ENCODE measurements at regions not wholly inside any gene's neighbourhood (a gene's known extent, or its start where the extent isn't known, plus 50 kb on each side); places are given as distances from the start of the nearest gene placed in this dataset.
A peak's percentile ranks its signal among the peaks of the same experiment; 100 is the strongest.

DNA sequence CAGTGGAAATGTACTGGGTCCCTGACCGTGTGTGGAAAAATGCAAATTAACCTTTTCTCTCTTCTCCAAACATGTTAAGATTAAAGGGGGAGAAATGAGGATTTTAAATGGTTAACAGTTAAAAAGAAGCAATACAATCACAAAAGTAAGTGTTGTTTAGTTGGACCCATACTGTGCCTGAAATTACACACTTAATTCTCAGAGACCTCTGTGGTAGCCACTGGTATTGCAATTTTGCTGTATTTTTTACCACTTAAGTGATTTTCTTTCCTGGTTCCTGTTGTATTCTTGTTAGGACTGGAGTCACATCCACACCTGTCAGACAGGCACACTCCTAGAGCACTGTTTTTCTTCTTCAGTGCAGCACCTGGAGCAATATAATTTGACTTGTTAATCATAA, 179.6 kb upstream of the PDGFD start:
- DNase-seq, result peak; percentile 25
- in situ Hi-C loops (cut with HindIII; ENCODE audit: low pct_ligation_motif_present, low pct_unique_long_range_greater_than_20kb, low sequenced_read_pairs), result no loop called here

DNA sequence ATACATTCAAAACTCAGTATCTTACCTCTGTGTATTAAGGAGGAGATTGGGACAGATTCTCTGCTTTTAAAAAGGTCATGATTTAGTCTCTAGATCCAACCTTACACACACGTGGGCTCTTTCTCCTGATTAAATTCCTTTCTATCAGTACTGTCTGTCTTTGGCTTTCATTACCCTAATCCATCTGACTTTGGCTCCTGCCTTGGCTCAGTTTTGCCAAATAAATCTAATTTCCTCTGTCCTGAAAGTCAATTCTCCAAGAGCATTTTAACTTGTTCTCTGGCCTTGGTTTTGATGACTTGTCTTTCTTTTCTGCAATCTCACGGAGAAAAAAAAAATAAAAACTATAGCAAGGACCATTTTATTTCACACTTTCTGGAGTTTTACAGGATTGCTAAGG, 176.6 kb upstream of the PDGFD start:
- DNase-seq, result no peak
- in situ Hi-C loops (cut with HindIII; ENCODE audit: low pct_ligation_motif_present, low pct_unique_long_range_greater_than_20kb, low sequenced_read_pairs), result no loop called here

DNA sequence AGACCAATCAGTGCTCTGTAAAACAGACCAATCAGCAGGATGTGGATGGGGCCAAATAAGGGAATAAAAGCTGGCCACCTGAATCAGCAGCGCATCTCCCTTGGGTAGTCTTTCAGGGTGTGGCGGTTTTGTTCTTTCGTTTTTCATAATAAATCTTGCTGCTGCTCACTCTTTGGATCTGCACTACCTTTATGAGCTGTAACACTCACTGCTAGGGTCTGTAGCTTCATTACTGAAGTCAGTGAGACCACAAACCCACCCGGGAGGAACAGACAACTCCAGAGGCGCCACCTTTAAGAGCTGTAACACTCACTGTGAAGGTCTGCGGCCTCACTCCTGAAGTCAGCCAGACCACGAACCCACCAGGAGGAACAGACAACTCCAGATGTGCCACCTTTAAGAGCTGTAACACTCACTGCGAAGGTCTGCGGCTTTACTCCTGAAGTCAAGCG, 175.5 kb upstream of the PDGFD start:
- in situ Hi-C loops (cut with HindIII; ENCODE audit: low pct_ligation_motif_present, low pct_unique_long_range_greater_than_20kb, low sequenced_read_pairs), result no loop called here
- no peak for DNase-seq

DNA sequence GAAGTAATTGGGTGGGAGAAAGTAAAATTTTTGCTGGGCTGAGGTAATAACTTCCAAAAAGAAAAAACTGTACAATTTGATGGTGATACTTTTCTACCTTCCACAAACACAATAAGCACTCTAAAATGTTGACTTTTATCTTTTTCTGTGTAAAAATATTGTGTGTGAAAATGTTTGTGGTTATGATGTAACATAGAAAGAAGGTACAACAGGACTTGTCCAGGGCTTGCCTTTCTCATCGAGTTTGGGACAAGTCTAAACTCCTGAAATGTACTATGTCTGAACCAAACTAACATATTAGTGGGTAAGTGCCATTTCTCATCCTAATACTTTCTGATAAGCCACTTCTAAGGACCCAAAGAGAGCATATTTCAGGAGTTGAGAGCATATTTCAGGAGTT, 174.2 kb upstream of the PDGFD start:
- in situ Hi-C loops (cut with HindIII; ENCODE audit: low pct_ligation_motif_present, low pct_unique_long_range_greater_than_20kb, low sequenced_read_pairs), result no loop called here
- no peak for DNase-seq

DNA sequence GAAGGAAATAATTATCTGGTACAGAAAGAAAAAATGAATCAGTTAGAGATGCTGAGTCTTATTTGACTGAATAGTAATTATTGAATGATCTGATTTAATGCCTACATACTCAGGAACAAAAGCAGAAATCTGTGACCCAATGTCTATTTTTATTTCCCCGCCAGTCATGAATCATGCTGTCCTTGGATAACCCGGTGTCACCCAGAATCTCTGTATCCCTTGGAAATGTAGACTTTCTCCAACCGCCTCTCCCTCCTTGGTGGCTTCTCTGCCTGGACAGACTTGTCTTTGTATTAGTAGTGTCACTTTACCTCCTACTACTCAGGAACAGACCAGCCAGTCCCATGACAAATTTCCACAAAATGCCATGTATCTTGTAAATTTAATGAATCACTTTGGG, 173.3 kb upstream of the PDGFD start:
- in situ Hi-C loops (cut with HindIII; ENCODE audit: low pct_ligation_motif_present, low pct_unique_long_range_greater_than_20kb, low sequenced_read_pairs), result no loop called here

DNA sequence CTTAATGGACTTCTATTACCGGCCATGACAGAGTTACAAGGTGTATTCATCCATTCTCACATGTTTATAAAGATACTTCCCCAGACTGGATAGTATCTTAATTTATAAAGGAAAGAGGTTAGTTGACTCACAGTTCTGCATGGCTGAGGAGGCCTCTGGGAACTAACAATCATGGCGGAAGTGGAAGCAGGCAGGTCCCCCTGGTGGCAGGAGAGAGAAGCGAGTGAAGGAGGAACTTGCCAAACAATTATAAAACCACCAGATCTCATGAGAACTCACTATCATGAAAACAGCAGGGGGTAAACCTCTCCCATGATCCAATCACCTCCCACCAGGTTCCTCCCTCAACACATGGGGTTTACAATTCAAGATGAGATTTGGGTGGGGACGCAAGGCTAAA, 170.0 kb upstream of the PDGFD start:
- DNase-seq, result peak; percentile 11
- in situ Hi-C loops (cut with HindIII; ENCODE audit: low pct_ligation_motif_present, low pct_unique_long_range_greater_than_20kb, low sequenced_read_pairs), result no loop called here

More for the DNA sequence above, 173.3 kb upstream of the PDGFD start:
- DNase-seq, result no peak

DNA sequence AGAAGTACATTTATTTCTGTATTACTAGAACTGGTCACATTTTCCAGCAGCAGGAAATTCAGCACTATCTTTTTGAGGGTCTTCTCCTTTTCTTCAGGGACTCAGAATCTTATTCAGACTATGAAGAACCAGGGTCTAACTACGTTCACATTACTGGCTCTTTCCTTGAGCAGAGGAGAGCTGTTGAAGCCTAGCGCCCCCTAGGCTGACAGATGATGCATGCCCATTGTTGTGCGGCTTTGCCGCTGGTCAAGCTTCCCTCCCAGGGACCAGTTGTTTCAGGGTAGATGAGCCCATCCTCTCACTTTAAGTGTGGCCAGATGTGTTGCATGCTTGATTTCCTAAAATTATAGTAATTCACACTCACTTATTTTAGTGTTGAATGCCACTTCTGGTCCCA, 168.2 kb upstream of the PDGFD start:
- in situ Hi-C loops (cut with HindIII; ENCODE audit: low pct_ligation_motif_present, low pct_unique_long_range_greater_than_20kb, low sequenced_read_pairs), result no loop called here
- DNase-seq, result peak; percentile 5

DNA sequence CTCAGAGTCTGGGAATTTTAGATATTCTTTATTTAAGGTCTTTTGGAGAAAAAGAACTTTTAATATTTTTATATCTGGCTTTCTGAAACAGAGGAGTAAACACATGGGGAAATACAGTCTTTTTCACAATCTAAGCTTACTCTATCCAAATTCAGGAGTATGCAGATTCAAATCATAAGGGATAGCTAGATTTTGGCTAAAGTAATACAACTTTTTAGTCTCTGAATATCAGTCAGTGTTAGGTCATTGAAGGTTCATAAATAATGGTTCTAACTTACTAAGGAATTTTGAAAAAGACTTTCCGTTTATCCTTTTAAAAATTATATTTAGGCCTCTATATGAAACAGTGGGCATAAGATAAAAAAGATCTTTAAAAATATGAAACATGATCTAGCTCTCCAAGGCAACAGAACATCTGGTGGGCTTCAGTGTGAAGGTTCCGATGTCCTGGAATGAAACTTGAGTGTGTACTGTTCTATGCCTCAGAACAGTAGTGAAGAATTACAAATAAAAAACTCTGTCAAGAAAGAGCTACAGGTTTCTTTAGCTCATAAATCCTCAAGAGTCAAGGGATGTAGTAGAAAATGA, 165.2 kb upstream of the PDGFD start:
- in situ Hi-C loops (cut with HindIII; ENCODE audit: low pct_ligation_motif_present, low pct_unique_long_range_greater_than_20kb, low sequenced_read_pairs), result no loop called here

DNA sequence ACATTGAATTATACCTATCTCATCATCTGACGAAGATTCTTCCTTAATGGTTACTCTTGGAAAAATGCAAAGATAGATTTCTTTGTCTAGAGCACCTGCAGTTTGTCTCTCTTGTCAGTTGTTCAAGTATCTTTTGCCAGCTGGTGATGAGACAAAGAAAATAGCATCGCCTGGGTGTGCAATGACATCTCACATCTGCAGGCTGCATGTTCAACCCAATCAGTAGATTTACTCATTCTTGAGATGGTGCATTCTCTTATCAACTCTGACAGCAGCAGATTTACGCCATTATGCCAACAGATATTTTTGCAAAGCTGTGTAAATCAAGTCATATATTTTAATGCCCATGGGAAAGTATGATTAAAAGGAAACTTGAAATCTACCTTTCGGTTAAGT, 164.6 kb upstream of the PDGFD start:
- in situ Hi-C loops (cut with HindIII; ENCODE audit: low pct_ligation_motif_present, low pct_unique_long_range_greater_than_20kb, low sequenced_read_pairs), result no loop called here

More for the DNA sequence above, 165.2 kb upstream of the PDGFD start:
- DNase-seq, result no peak

DNA sequence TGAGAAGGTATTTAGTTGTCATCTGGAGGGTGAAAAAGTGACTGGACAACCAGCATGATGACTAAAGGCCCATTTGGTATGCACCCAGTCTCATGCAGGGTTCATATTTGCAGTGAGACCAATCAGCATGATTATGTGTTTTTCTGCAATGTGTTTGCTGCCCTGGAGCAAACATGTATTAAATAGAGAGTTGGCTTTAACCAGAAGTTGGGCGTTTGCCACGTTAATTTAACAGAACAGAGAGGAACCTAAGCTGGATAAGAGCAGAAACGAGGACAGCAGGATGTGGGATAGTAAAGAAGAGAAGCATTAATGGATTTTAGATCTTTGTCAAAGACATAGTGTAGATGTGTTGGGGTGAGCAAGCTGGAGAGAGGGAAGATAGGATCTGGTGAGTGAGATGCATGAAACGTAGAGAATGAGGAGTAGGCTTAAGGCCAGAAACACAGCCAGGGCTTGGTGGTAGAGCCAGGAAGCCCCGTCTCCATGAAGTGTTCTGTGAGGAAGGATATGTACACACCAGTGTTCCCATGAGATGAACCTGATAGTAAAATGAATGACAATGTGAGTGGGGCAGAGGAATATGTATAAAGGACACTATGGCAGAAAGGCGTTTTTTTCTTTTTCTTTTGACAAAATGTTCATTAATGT, 164.0 kb upstream of the PDGFD start:
- in situ Hi-C loops (cut with HindIII; ENCODE audit: low pct_ligation_motif_present, low pct_unique_long_range_greater_than_20kb, low sequenced_read_pairs), result no loop called here
- no peak for DNase-seq

More for the DNA sequence above, 164.6 kb upstream of the PDGFD start:
- no peak for DNase-seq

DNA sequence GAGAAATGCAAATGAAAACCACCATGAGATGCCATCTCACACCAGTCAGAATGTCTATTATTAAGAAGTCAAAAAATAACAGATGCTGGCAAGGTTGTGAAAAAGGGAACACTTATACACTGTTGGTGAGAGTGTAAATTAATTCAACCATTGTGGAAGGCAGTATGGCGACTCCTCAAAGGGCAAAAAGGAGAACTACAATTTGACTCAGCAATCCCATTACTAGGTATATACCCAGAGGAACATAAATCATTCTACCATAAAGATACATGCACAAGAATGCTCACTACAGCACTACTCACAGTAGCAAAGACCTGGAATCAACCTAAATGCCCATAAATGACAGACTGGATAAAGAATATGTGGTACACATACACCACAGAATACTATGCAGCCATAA, 161.1 kb upstream of the PDGFD start:
- in situ Hi-C loops (cut with HindIII; ENCODE audit: low pct_ligation_motif_present, low pct_unique_long_range_greater_than_20kb, low sequenced_read_pairs), result no loop called here
- no peak for DNase-seq

DNA sequence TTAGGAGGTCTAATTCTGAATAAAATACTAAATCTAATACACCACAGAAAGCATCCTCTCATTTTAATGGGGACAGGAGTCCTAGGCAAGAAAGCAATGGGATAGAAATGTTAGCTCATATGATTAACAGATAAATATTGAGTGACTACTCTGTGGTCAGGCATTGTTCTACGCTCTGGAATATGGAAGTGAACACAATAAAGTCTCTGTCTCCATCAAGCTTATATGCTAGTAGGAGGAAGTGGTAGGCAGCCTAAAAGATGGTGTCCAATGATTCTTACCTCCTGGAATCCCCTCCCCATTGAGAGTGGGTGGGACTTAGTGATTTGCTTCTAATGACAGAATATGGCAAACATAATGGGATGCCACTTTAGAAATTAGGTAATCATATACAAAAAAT, 160.3 kb upstream of the PDGFD start:
- in situ Hi-C loops (cut with HindIII; ENCODE audit: low pct_ligation_motif_present, low pct_unique_long_range_greater_than_20kb, low sequenced_read_pairs), result no loop called here
- DNase-seq, result no peak

DNA sequence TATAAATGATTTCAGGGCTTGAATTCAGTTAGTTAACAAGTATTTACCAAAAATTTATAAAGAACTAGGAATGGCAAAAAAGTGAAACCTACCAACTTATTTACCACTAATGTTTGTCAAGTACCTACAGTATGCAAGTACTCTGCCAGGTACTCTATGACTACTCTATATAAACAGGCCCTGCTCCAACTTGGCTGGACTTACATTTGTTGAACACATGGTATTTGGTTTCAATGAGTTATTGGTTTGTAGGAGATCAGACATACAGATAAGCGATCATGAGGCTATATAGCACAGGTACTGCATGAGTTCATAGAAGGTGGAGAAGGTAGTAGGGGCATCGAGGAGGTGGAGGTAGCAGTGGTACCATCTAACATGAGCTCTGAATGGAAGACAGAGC, 159.9 kb upstream of the PDGFD start:
- in situ Hi-C loops (cut with HindIII; ENCODE audit: low pct_ligation_motif_present, low pct_unique_long_range_greater_than_20kb, low sequenced_read_pairs), result no loop called here
- DNase-seq, result no peak

DNA sequence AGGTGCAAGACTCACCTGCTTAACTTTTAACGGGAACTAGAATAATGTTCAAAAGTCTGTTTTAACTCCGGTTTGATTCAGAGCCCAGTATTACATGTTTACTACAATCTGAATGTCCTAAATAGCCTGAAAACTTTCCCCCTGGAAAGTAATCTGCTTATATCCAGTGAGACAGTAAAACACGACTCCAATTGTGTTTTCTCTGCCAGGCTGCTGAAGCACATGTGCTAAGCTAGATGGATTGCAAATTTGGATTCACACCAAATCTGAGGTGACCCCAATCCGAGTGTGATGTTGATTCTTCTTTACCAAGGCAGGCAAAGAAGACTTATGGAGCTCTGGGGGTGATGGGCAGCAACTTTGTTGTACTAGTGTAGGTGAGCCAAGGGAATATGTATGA, 158.7 kb upstream of the PDGFD start:
- in situ Hi-C loops (cut with HindIII; ENCODE audit: low pct_ligation_motif_present, low pct_unique_long_range_greater_than_20kb, low sequenced_read_pairs), result no loop called here
- DNase-seq, result no peak

DNA sequence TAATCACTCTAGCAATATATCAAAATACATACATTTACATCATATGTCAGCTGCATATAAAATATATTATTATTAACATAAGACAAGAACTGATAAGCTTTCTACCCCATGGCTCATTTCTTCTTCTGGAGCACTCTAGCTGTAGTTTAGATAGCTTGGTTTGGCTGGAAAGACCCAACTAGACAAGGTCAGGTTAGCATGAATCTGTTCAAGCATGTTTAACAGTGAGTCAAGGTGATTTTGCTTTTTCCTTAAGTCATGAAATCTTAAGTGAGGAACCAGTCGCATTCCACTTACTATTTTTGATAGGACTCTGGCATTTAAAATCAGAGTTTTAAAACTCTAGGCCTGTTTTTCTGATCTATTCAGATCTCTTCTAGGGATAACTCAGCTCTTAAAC, 157.0 kb upstream of the PDGFD start:
- DNase-seq, result no peak

DNA sequence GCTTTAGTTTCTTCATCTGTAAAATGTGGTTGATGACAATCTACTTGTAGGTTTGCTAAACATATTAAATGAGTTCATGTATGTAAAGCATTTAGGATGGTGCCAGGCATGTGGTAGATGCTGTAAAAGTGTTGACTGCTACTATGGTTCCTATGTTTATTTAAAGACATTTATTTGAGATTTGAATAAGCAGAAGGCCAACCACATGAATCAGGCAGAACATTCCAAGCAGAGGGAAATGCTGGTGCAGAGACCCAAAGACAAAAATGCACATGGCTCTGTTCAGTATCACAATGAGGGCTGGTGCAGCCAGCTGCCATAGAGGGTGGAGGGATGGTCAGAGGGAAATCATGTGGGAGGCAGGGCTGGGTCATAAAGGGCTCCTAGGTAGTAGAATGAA, 156.2 kb upstream of the PDGFD start:
- DNase-seq, result no peak
- in situ Hi-C loops (cut with HindIII; ENCODE audit: low pct_ligation_motif_present, low pct_unique_long_range_greater_than_20kb, low sequenced_read_pairs), result no loop called here

More for the DNA sequence above, 157.0 kb upstream of the PDGFD start:
- in situ Hi-C loops (cut with HindIII; ENCODE audit: low pct_ligation_motif_present, low pct_unique_long_range_greater_than_20kb, low sequenced_read_pairs), result no loop called here

DNA sequence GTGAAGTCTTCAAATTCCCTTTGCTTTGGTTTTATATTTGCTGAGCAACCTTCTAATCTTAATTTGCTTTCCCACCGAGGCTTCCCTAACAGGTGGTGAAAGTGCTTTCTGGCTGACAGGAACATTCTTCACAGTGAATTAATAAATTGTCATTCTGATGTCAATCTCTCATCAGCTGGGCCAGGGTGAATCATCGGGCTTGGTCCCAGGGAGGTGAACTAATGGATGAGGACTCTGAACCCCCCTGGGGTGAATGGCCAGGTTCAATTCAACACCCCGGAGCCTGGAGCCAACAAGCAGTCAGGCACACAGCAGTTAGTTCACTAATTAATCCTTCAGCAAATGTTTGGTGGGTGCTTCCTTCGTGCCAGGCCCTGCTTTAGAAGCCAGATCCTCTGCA, 155.4 kb upstream of the PDGFD start:
- in situ Hi-C loops (cut with HindIII; ENCODE audit: low pct_ligation_motif_present, low pct_unique_long_range_greater_than_20kb, low sequenced_read_pairs), result no loop called here
- no peak for DNase-seq

DNA sequence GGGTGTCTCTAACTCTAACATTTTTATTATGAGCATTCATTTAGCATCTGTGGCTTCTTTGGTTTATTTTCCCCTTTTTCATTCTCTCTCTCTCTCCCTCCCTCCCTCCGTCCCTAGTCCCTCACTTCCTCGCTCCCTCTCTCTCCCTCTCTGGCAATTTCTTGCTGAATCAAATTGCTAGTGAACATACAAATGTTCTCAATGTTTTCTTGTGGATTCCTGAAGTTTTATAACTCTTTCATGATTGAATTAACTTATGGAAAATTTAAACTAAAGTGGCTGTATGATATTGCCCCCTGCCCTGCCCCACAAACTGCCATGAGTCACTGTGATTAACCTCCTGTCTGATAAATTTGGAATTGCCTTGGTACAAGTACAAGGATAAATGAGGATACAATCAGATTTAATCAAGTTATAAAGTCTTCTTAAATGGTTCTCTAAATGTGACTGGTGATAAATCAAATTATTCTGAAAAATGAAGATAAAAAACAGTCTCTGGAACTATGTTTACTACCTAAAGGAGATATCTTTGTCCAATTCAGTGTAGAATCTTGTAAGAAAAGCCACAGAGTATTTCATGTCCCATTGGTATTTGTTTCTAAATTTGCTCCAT, 143.0 kb upstream of the PDGFD start:
- no peak for DNase-seq
- in situ Hi-C loops (cut with HindIII; ENCODE audit: low pct_ligation_motif_present, low pct_unique_long_range_greater_than_20kb, low sequenced_read_pairs), result no loop called here

DNA sequence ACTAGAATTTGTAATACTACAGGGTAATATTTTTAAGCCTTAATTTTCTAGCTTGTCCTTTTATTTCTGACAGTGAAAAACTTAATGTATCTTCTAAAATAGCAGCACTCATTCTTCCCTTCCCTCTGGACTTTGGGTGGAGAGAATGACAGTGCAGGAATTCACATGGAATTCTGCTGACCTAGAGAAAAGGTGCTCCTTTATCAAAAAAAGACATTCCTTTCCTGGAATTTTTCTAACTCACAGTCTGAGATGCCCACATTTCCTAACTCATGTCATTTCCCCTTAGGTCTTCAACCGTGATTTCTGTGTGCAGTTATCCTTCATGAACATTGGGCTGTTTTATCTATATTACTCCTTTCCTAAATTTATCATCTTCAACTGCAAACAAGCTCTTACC, 137.8 kb upstream of the PDGFD start:
- in situ Hi-C loops (cut with HindIII; ENCODE audit: low pct_ligation_motif_present, low pct_unique_long_range_greater_than_20kb, low sequenced_read_pairs), result no loop called here

DNA sequence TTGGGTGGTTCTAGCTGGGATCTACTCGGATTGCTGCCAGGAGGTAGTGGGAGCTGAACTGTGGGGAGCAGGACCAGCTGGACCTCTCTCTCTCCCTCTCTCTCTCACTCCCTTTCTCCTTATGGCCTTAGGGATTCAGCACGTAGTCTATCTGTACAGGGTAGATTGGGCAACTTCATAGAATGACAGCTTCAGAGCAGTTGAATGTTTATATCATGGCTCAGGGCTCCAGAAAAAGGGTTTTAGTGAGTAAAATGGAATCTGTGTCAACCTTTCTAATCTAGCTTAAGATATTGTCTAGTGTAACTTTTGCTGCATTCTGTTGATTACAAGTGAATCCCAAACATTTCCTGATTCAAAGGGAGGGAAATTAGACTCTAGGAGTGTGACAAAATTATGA, 127.7 kb upstream of the PDGFD start:
- in situ Hi-C loops (cut with HindIII; ENCODE audit: low pct_ligation_motif_present, low pct_unique_long_range_greater_than_20kb, low sequenced_read_pairs), result no loop called here
- no peak for DNase-seq

More for the DNA sequence above, 137.8 kb upstream of the PDGFD start:
- no peak for DNase-seq

Measured in ACHN (cell line).